Gastroesophageal sphincter (tissue), 3 donors: ENCODE measurements at regions not wholly inside any gene's neighbourhood (a gene's known extent, or its start where the extent isn't known, plus 50 kb on each side); places are given as distances from the start of the nearest gene placed in this dataset.
"Not testable (repeated sequence)": the region's sequence is repeated elsewhere in the genome, so short reads cannot be mapped to it uniquely, and the experiment has no call there.

Experiments
- EP300 ChIP-seq: sonication (generic); formaldehyde crosslinking; IDR thresholded peaks from one replicate; pipeline ENCODE4 v1.6.1; 2017; ENCODE audit warnings: antibody characterized with exemption, mild to moderate bottlenecking
- POLR2AphosphoS5 ChIP-seq: sonication (generic); formaldehyde crosslinking; IDR thresholded peaks from one replicate; pipeline ENCODE4 v1.6.1; 2017; ENCODE audit warnings: antibody characterized with exemption
- TF ChIP-seq, protein P1 (sequence below), 4 experiments: fragments of 200-600 bp in 2 of 4; fragments of 450-650 bp in 2 of 4; sonication (generic) in 1 of 4; IDR thresholded peaks; one replicate each; pipeline ENCODE4 v1.5.1; 2017 to 2019; ENCODE audit warnings: antibody characterized with exemption in 4 of 4, mild to moderate bottlenecking in 2 of 4, moderate library complexity in 2 of 4

DNA sequence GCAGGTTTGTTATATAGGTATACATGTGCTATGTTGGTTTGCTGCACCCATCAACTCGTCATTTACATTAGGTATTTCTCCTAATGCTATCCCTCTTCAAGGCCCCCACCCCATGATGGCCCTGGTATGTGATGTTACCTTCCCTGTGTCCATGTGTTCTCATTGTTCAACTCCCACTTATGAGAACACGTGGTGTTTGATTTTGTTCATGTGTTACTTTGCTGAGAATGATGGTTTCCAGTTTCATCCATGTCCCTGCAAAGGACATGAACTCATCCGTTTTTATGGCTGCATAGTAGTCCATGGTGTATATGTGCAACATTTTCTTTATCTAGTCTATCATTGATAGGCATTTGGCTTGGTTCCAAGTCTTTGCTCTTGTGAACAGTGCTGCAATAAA, 175.0 kb downstream of the KBTBD8 start:
- not testable (repeated sequence) for TF ChIP-seq POLR2AphosphoS5, EP300
- TF ChIP-seq, protein P1, sequence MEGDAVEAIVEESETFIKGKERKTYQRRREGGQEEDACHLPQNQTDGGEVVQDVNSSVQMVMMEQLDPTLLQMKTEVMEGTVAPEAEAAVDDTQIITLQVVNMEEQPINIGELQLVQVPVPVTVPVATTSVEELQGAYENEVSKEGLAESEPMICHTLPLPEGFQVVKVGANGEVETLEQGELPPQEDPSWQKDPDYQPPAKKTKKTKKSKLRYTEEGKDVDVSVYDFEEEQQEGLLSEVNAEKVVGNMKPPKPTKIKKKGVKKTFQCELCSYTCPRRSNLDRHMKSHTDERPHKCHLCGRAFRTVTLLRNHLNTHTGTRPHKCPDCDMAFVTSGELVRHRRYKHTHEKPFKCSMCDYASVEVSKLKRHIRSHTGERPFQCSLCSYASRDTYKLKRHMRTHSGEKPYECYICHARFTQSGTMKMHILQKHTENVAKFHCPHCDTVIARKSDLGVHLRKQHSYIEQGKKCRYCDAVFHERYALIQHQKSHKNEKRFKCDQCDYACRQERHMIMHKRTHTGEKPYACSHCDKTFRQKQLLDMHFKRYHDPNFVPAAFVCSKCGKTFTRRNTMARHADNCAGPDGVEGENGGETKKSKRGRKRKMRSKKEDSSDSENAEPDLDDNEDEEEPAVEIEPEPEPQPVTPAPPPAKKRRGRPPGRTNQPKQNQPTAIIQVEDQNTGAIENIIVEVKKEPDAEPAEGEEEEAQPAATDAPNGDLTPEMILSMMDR (IDR thresholded peaks at IDR 0.05), result not testable (repeated sequence)
